H9 (cell line): ENCODE measurements at regions not wholly inside any gene's neighbourhood (a gene's known extent, or its start where the extent isn't known, plus 50 kb on each side); places are given as distances from the start of the nearest gene placed in this dataset.

Source experiments
- DNase-seq: peaks from one replicate; pipeline ENCODE4 v3.0.0-alpha.2; 2017
- H2AFZ ChIP-seq: one replicate; pipeline ENCODE4 v1.6.1; 2013; ENCODE audit warnings: mild to moderate bottlenecking, low read length, control low read depth, moderate library complexity
- H2AK5ac ChIP-seq: 2 replicates; pipeline ENCODE4 v1.6.1; 2013; ENCODE audit warnings: low read length, control low read depth, mixed read lengths; ENCODE audit not compliant: insufficient read length
- H2BK120ac ChIP-seq: one replicate; pipeline ENCODE4 v1.6.1; 2013; ENCODE audit warnings: low read depth, mild to moderate bottlenecking, low read length, control low read depth, inconsistent platforms; ENCODE audit not compliant: poor library complexity, severe bottlenecking
- H2BK12ac ChIP-seq: 2 replicates; pipeline ENCODE4 v1.6.1; 2013; ENCODE audit warnings: low read length, control low read depth, mixed read lengths, low read depth; ENCODE audit not compliant: insufficient read length
- H2BK15ac ChIP-seq: 2 replicates; pipeline ENCODE4 v1.6.1; 2013; ENCODE audit warnings: low read depth, low read length, control low read depth
- H2BK20ac ChIP-seq: one replicate; pipeline ENCODE4 v1.6.1; 2013; ENCODE audit warnings: low read depth, mild to moderate bottlenecking, low read length, control low read depth, inconsistent platforms; ENCODE audit not compliant: poor library complexity, severe bottlenecking
- H2BK5ac ChIP-seq: 2 replicates; pipeline ENCODE4 v1.6.1; 2013; ENCODE audit warnings: low read length, control low read depth, mixed read lengths; ENCODE audit not compliant: insufficient read length
- H3K14ac ChIP-seq: 2 replicates; pipeline ENCODE4 v1.6.1; 2013; ENCODE audit warnings: low read length, control low read depth; ENCODE audit not compliant: insufficient read depth
- H3K18ac ChIP-seq: 2 replicates; pipeline ENCODE4 v1.6.1; 2013; ENCODE audit warnings: low read depth, mild to moderate bottlenecking, mixed read lengths, low read length, control low read depth; ENCODE audit not compliant: insufficient read length
- H3K23ac ChIP-seq: 2 replicates; pipeline ENCODE4 v1.6.1; 2013; ENCODE audit warnings: low read length, control low read depth, mixed read lengths, low read depth; ENCODE audit not compliant: insufficient read length
- H3K23me2 ChIP-seq: 2 replicates; pipeline ENCODE4 v1.6.1; 2013; ENCODE audit warnings: low read depth, mild to moderate bottlenecking, mixed read lengths, low read length, control low read depth; ENCODE audit not compliant: insufficient read length, poor library complexity, severe bottlenecking
- H3K27ac ChIP-seq: 2 replicates; pipeline ENCODE4 v1.5.1; 2013; ENCODE audit warnings: low read length, control low read depth, mixed read lengths, low read depth; ENCODE audit not compliant: insufficient read length
- H3K27me3 ChIP-seq: 2 replicates; pipeline ENCODE4 v1.6.1; 2013; ENCODE audit warnings: low read length, control low read depth, inconsistent platforms; ENCODE audit not compliant: insufficient read depth
- H3K4ac ChIP-seq: 2 replicates; pipeline ENCODE4 v1.6.1; 2013; ENCODE audit warnings: low read depth, mild to moderate bottlenecking, control low read depth, inconsistent platforms, low read length, moderate library complexity
- H3K4me1 ChIP-seq: 2 replicates; pipeline ENCODE4 v1.6.1; 2013; ENCODE audit warnings: low read length, control low read depth, inconsistent platforms; ENCODE audit not compliant: insufficient read depth
- H3K4me2 ChIP-seq: 2 replicates; pipeline ENCODE4 v1.6.1; 2013; ENCODE audit warnings: low read length, control low read depth, mixed read lengths; ENCODE audit not compliant: insufficient read length, insufficient read depth
- H3K56ac ChIP-seq: 2 replicates; pipeline ENCODE4 v1.6.1; 2013; ENCODE audit warnings: low read depth, mild to moderate bottlenecking, mixed read lengths, low read length, control low read depth; ENCODE audit not compliant: insufficient read length
- H3K79me1 ChIP-seq: 2 replicates; pipeline ENCODE4 v1.6.1; 2013; ENCODE audit warnings: low read depth, mild to moderate bottlenecking, moderate library complexity, low read length, control low read depth, inconsistent platforms; ENCODE audit not compliant: insufficient read depth, poor library complexity, severe bottlenecking
- H3K79me2 ChIP-seq: 2 replicates; pipeline ENCODE4 v1.6.1; 2013; ENCODE audit warnings: low read length, control low read depth, inconsistent platforms; ENCODE audit not compliant: insufficient read depth
- H3K9ac ChIP-seq: 2 replicates; pipeline ENCODE4 v1.6.1; 2013; ENCODE audit warnings: low read length, control low read depth, mixed read lengths; ENCODE audit not compliant: insufficient read length; ENCODE audit errors: extremely low read depth
- H3K9me3 ChIP-seq: one replicate; pipeline ENCODE4 v1.6.1; 2013; ENCODE audit warnings: low read depth, low read length, inconsistent platforms; ENCODE audit not compliant: control insufficient read depth
- H3T11ph ChIP-seq: one replicate; pipeline ENCODE4 v1.6.1; 2013; ENCODE audit warnings: mild to moderate bottlenecking, low read length, control low read depth, inconsistent platforms
- H4K20me1 ChIP-seq: one replicate; pipeline ENCODE4 v1.6.1; 2013; ENCODE audit not compliant: control insufficient read depth, insufficient read length, insufficient read depth
- H4K5ac ChIP-seq: 2 replicates; pipeline ENCODE4 v1.6.1; 2013; ENCODE audit warnings: low read depth, mild to moderate bottlenecking, mixed read lengths, low read length, control low read depth; ENCODE audit not compliant: insufficient read length
- H4K8ac ChIP-seq: replicated peaks from 2 replicates; pipeline ENCODE4 v1.6.1; 2013; ENCODE audit warnings: low read length, control low read depth, mixed read lengths, low read depth; ENCODE audit not compliant: insufficient read length
- H4K91ac ChIP-seq: 2 replicates; pipeline ENCODE4 v1.6.1; 2013; ENCODE audit warnings: low read depth, mild to moderate bottlenecking, moderate library complexity, mixed read lengths, low read length, control low read depth; ENCODE audit not compliant: insufficient read length
- H3K27ac Mint-ChIP-seq, 3 experiments: 2 replicates in 2 of 3; 3 replicates in 1 of 3; pipeline ENCODE4 v1.8.0; 2020 to 2021; ENCODE audit warnings: mixed read lengths in 3 of 3, mild to moderate bottlenecking in 1 of 3, moderate library complexity in 1 of 3
- H3K27me3 Mint-ChIP-seq: 2 replicates; pipeline ENCODE4 v1.8.0; 2021; ENCODE audit warnings: low read depth, mild to moderate bottlenecking, moderate library complexity, mixed read lengths
- H3K36me3 Mint-ChIP-seq, 3 experiments: 2 replicates in 2 of 3; 3 replicates in 1 of 3; pipeline ENCODE4 v1.8.0; 2020 to 2021; ENCODE audit warnings: low read depth in 3 of 3, mixed read lengths in 3 of 3; ENCODE audit not compliant: insufficient read depth in 1 of 3
- H3K4me1 Mint-ChIP-seq, 2 experiments: 2 replicates each; pipeline ENCODE4 v1.8.0; 2020; ENCODE audit warnings: mixed read lengths in 2 of 2
- H3K4me3 Mint-ChIP-seq, 2 experiments: 2 replicates in 1 of 2; 3 replicates in 1 of 2; pipeline ENCODE4 v1.8.0; 2020 to 2021; ENCODE audit warnings: mild to moderate bottlenecking in 2 of 2, mixed read lengths in 2 of 2, moderate library complexity in 1 of 2
- H3K9me3 Mint-ChIP-seq, 2 experiments: 2 replicates in 1 of 2; 3 replicates in 1 of 2; pipeline ENCODE4 v1.8.0; 2020; ENCODE audit warnings: mild to moderate bottlenecking in 2 of 2, mixed read lengths in 2 of 2, moderate library complexity in 1 of 2
- TF ChIP-seq, protein P1 (sequence below): fragments of 200-600 bp; sonication (generic); conservative IDR thresholded peaks from 3 replicates; pipeline ENCODE4 v1.8.0; 2021; ENCODE audit warnings: antibody characterized with exemption, mild to moderate bottlenecking

DNA sequence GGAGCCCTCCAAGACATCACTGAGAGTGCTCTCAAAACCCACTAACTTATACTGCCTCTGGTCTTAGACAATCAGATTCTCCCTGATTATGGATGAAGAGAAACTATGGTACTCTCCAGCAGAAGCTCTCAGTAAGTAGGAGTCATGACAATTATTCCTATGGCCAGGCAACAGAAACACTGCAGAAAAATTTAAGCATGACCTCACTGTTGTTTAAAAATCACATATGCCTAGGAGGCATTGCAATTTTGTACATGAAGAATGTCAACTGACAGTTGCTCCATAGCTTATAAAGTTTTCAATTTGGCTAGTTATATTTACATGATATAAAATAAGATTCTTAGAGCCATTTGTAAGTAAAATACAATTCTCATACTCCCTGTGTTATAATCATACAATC is 105.9 kb upstream of the LSM8 start:
- no peak for DNase-seq
- no peak overlapping the region for H3K14ac ChIP-seq
- no peak overlapping the region for H4K5ac ChIP-seq
- no peak overlapping the region for H3K4ac ChIP-seq
- H3K79me1 ChIP-seq: no peaks in the 10 kb centered on the region
- no peak overlapping the region for H3K4me3 Mint-ChIP-seq
- H3K4me2 ChIP-seq: no peak overlapping the region
- H3K4me1 Mint-ChIP-seq: peaks cover 3% of the 10 kb centered on the region in 2 experiments; a peak in 2 of 4 replicates
- no peak overlapping the region for H2BK120ac ChIP-seq
- no peaks in the 10 kb centered on the region for H3K9me3 ChIP-seq
- no peak overlapping the region for H3K27ac ChIP-seq
- no peak overlapping the region for H3K9ac ChIP-seq
- H3K27me3 ChIP-seq: no peaks in the 10 kb centered on the region
- H4K20me1 ChIP-seq: no peaks in the 10 kb centered on the region
- H3K36me3 Mint-ChIP-seq: no peaks in the 10 kb centered on the region
- H2AK5ac ChIP-seq: no peak overlapping the region
- no peak overlapping the region for H2AFZ ChIP-seq
- no peaks in the 10 kb centered on the region for H3K23me2 ChIP-seq
- H3K27ac Mint-ChIP-seq: no peak overlapping the region
- H3K18ac ChIP-seq: no peak overlapping the region
- H4K91ac ChIP-seq: no peak overlapping the region
- no peak overlapping the region for H2BK5ac ChIP-seq
- no peaks in the 10 kb centered on the region for H3K79me2 ChIP-seq
- no peak overlapping the region for H3K56ac ChIP-seq
- H3K27me3 Mint-ChIP-seq: no peaks in the 10 kb centered on the region
- no peak overlapping the region for H2BK15ac ChIP-seq
- H3T11ph ChIP-seq: no peak overlapping the region
- TF ChIP-seq, protein P1, sequence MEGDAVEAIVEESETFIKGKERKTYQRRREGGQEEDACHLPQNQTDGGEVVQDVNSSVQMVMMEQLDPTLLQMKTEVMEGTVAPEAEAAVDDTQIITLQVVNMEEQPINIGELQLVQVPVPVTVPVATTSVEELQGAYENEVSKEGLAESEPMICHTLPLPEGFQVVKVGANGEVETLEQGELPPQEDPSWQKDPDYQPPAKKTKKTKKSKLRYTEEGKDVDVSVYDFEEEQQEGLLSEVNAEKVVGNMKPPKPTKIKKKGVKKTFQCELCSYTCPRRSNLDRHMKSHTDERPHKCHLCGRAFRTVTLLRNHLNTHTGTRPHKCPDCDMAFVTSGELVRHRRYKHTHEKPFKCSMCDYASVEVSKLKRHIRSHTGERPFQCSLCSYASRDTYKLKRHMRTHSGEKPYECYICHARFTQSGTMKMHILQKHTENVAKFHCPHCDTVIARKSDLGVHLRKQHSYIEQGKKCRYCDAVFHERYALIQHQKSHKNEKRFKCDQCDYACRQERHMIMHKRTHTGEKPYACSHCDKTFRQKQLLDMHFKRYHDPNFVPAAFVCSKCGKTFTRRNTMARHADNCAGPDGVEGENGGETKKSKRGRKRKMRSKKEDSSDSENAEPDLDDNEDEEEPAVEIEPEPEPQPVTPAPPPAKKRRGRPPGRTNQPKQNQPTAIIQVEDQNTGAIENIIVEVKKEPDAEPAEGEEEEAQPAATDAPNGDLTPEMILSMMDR: no peak
- H4K8ac ChIP-seq: no peak overlapping the region
- no peaks in the 10 kb centered on the region for H3K9me3 Mint-ChIP-seq
- no peak overlapping the region for H2BK20ac ChIP-seq
- no peak overlapping the region for H2BK12ac ChIP-seq
- H3K23ac ChIP-seq: no peak overlapping the region
- no peaks in the 10 kb centered on the region for H3K4me1 ChIP-seq
